Upper lobe of left lung (tissue), 4 donors: ENCODE measurements at regions not wholly inside any gene's neighbourhood (a gene's known extent, or its start where the extent isn't known, plus 50 kb on each side); places are given as distances from the start of the nearest gene placed in this dataset.

Experiments
- POLR2A ChIP-seq, 4 donors: fragments of 450-650 bp; IDR thresholded peaks; one replicate each; pipeline ENCODE4 v1.5.1; 2016 to 2017; ENCODE audit warnings: antibody characterized with exemption in 4 of 4, mild to moderate bottlenecking in 2 of 4
- TF ChIP-seq, protein P1 (sequence below), 6 experiments: fragments of 450-650 bp in 4 of 6; fragments of 200-600 bp in 2 of 6; sonication (generic) in 2 of 6; IDR thresholded peaks; one replicate each; pipeline ENCODE4 v1.5.1; 2016 to 2019; ENCODE audit warnings: antibody characterized with exemption in 6 of 6

DNA sequence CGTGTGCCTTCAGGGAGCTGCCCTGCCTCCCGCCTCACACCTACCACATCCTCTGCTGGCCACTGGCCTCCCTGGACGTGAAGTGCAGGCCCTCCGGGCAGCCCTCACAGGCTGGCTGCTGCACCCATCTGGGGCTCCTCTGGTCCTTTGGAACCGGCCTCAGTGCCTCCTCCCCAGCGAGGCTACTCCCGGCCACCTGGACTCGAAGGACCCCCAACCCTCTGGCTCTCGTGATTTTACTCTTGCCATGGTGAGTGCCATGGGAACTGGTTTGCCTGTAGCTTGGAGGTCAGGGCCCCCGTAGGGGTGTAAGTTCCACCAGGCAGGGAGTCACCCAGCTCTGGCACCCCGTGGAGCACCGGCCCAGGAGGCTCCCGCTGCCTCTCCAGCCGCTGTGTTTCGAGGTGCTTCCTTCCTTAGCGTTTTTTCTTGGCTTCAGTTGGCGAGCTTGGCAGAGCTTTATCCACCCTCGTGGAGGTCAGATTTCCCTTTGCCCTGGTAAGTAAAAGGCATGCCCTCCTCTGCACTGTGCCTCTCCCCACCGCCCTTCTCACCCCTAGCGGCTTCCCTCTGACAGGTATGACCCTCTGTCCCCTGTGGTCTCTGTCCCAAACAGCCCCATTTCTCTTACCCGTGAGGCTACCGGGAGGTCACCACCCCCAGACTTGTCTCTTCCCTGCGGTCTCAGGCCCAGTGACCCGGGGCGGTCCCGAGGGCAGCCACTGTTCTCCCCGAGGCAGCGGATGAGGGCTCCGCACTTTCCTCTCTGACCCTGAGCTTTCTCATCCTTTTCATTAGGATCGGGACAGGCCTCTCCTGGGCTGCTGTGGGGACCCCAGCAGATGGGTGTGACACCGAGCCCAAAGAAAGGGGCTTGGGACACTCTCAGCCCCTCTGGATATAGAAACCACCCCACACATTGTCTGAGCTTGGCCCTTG is 203.1 kb upstream of the C14orf180 start:
- TF ChIP-seq POLR2A (IDR thresholded peaks at IDR 0.05) = no peak
- TF ChIP-seq, protein P1, sequence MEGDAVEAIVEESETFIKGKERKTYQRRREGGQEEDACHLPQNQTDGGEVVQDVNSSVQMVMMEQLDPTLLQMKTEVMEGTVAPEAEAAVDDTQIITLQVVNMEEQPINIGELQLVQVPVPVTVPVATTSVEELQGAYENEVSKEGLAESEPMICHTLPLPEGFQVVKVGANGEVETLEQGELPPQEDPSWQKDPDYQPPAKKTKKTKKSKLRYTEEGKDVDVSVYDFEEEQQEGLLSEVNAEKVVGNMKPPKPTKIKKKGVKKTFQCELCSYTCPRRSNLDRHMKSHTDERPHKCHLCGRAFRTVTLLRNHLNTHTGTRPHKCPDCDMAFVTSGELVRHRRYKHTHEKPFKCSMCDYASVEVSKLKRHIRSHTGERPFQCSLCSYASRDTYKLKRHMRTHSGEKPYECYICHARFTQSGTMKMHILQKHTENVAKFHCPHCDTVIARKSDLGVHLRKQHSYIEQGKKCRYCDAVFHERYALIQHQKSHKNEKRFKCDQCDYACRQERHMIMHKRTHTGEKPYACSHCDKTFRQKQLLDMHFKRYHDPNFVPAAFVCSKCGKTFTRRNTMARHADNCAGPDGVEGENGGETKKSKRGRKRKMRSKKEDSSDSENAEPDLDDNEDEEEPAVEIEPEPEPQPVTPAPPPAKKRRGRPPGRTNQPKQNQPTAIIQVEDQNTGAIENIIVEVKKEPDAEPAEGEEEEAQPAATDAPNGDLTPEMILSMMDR (IDR thresholded peaks at IDR 0.05) = no peak
